ENCODE measurements at regions not wholly inside any gene's neighbourhood (a gene's known extent, or its start where the extent isn't known, plus 50 kb on each side); places are given as distances from the start of the nearest gene placed in this dataset.
"Not testable (repeated sequence)": the region's sequence is repeated elsewhere in the genome, so short reads cannot be mapped to it uniquely, and the experiment has no call there.

DNA sequence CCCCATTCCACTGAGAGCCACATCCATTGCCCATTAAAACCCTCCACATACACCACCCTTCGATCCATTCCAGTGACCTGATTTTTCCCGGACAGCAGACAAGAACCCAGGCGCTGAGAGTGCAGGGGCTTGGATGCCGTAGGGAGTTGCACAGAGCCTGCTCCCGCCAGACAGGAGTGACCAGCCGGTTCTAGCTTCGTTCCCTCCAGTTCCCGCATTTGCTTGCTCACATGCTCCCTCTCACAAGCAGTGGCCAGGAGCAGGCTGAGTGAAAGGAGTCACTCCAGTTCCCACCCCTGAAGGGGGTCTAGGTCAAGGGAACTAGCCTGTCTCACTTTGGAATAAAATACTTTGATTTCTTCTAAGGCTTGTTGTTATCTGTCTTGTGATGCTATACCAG, 119.5 kb downstream of the SKIDA1 start:
- no peak for DNase-seq (ENCODE audit: low read depth)

DNA sequence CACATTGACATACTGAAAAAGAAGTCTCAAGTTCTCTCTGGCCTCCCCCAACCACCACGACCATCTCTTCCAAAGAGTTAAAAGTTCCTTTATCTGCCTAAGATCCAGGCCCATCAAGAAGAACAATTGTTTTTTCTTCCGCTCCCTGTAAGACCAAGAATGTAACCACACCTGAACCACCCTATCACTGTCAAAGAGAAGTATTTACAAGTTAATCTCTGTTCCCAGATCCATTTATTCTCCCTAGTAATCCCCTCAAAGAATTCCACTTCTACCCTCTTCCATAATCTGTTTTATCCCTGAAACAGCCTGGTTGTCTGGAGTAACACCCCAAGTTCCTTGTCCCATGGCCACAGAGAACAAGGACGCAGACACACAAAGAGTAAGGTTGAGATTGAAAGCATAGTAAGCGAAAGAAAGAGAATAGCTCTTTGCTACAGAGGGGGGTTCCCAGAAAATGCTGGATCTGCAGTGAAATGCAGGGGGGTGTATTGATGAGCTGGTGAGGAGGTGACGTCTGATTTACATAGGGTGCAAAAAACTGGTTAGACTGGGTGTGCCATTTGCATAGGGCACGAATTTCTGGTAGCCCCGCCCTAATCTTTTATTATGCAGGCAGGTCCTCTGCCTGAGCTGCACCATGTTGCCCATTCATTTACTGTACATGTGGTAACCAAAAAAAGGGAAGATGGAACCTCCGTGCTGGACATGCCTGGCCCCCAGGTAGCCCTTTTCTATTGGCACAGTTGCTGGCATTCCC, 122.0 kb downstream of the SKIDA1 start:
- no peak for DNase-seq (ENCODE audit: low read depth)

DNA sequence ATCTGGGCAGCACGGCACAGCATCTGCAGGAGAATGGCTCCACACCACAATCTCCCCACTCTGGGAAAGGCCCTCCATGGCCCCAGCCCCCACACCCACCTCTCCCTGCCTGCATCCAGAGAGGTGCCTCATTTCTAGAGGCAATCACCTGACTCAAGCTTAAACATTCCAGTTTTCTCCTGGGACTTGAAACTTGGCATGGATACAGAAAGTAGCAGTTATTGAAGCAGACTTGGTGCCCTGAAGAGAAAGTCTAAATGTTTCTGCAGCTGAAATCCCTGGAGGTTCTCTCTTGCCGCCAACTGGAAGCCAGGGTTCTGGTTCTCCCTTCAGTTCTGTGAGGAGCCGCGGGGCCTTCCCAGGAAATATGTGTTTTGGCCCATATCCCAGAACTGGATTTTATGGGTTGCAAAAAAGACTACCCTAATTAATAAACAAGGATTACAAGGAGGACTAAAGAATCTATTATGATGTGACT, 122.8 kb downstream of the SKIDA1 start:
- DNase-seq (ENCODE audit: low read depth) = no peak

DNA sequence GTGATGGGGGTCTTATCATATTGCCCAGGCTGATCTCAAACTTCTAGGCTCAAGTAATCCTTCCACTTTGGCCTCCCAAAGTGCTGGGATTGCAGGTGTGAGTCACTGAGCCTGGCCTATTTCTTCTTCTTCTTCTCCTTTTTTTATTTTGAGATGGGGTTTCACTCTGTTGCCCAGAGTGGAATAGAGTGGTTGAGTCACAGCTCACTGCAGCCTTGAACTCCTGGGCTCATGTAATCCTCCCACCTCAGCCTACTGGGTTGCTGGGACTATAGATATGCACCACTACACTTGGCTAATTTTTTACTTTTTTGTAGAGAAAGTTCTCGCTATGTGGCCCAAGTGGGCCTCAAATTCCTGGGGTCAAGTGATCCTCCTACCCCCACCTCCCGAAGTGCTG, 124.3 kb downstream of the SKIDA1 start:
- no peak for DNase-seq (ENCODE audit: low read depth)

DNA sequence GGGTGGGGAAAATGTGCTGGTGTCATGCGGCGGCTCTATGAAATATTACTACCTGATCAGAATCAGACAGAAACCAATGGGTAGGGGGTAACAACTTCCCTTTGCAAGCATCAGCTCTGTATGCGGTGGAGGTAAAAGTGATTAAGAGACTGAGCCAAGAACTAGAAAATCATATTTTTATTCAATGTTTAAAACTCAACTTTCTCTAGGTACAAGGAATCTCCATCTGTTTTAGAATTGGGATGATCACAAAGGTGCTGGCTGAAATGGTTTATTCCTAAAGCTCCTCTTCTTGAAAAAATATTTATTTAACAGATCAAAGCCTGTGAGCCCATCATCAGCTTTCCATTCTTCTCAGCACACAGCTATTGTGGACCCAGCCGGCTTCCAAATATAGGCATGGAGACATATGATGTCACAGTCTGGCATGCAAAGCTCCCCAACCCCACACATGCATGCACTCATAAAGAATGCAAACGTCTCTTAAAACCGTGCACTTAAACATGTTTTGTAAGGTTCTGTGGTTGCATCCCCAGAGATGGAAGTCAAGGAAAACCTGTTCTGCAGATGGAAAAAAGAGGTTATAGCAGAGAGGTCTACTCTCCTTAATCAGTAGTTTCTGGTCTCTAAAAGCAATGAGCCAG, 126.0 kb downstream of the SKIDA1 start:
- peak; percentile 44 for DNase-seq (ENCODE audit: low read depth)

DNA sequence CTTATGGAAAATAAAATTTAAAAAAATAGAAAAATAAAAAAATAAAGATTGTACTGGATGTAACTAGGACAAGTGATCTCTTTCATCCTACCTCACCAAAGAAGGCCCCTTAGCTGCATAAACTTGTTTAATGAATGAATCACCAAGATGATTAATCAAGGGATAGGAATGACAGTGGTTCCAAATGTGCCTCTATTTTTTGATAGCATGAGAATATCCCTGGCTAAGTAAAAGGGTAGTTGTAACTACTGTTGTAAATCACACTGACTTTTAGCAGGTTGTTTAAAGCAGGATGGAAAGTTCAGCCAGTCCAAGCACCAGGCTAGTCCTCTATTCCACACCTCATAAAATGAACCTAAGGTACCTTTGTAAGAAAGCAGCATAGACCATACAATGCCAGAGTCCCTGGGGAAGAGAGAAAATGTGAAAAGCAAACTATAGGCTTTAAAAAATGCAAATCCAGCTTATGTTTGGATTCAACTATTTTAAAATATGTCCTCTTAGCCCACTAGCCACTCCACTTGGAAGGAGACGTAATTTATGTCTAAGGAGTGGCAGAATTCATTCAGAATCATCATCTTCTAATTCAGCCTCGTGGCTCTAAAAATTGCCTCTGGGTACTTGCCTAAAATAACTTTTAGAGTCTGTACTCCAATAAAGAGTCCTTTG, 126.8 kb downstream of the SKIDA1 start:
- DNase-seq (ENCODE audit: low read depth) = peak; percentile 24

DNA sequence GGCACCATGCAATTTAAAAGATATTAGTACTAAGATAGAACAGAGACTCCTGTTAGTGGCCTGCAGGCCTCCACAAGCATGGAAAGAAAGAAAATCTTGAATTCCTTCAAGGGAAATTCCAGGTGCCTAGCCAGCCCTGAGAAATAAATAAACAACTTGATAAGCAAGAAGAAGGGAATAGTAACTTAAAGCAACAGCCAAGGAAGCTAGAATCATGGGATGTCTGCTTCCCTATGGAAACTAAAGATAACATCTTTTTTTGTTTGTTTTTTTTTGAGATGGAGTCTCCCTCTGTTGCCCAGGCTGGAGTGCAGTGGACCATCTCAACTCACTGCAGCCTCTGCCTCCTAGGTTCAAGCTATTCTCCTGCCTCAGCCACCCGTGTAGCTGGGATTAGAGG, 128.6 kb downstream of the SKIDA1 start:
- DNase-seq (ENCODE audit: low read depth) = no peak

DNA sequence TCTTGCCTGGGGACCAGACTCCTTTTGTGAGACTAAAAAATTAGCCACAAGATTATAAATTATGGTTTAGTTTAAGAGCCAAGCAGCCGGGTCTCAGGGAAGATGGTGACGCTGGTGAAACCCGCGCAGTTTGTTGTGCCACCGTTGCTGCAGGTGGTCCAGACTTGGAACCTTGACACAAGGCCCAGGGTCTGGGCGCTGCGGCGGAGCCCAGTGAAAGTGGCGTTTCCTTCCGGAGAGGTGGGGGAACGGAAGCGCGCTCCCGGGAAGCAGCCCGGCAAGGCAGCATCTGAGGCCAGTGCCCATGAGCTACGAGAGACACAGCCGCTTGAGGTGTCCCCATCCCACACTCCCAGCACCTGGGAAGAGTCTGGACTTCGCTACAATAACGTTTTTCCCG, 131.6 kb downstream of the SKIDA1 start:
- no peak for DNase-seq (ENCODE audit: low read depth)

DNA sequence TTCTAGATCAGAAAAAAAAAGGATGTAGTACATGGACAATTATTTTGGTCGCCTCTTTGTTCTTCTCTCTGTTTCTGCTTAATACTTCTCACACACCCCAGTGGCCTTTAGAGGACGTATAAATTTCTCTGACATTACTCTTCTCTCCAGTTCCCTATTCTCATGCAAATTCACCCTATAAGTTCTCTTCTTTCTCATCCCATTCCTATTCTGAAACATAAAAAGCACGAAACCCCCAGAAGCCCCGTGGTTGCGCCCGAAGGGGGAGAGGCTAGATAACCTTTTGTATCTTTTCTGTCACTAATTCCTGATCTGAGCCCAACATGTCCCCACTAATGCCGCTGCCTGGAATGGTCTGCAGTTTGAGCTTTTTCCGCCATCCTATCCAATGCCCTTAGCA, 136.9 kb downstream of the SKIDA1 start:
- DNase-seq (ENCODE audit: low read depth) = no peak

DNA sequence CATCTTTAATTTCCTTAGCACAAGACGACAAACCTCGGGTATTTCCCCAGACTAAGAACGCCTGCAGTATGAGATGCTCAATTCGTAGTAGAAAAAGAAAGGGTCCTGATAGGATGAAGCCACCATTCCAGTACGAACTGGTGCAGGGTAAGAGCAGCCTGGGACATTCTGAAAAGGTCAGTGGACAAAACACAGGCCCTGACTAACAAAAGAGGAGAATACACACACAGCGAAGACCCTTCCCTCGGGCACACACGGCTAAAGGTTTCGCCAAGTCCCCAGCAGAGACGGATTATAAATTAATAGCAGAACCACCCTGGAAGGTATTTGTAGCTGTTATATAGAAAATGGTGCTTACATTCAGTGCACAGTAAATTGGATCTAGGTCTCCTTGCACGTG, 137.6 kb downstream of the SKIDA1 start:
- no peak for DNase-seq (ENCODE audit: low read depth)

DNA sequence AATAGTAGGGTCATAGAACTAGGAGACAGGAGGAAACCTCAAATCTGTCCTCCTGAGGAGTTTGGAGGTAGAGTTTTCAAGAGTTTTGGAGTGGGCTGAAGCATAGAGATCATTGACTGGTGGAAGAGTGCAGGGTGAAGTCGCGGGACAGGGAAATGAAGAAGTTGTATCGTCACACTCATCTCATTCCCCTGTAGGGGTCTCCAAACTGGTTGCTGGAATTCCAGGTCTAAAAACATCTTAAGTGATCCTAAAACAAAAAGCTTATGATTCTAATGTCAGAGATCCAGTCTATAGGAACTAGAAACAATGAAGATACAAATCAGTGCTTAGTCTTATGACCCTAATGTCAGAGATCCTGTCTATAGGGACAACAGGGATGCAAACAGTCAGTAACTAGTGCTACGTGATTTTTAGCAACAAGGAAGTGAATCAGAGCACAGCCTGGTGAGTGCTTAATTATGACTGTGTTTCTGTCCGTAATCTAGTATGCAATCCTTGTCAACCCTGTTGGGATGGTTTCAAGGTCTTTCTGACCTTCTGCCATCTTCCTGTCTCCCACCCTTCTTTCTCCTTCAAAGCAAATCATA, 139.4 kb downstream of the SKIDA1 start:
- no peak for DNase-seq (ENCODE audit: low read depth)

DNA sequence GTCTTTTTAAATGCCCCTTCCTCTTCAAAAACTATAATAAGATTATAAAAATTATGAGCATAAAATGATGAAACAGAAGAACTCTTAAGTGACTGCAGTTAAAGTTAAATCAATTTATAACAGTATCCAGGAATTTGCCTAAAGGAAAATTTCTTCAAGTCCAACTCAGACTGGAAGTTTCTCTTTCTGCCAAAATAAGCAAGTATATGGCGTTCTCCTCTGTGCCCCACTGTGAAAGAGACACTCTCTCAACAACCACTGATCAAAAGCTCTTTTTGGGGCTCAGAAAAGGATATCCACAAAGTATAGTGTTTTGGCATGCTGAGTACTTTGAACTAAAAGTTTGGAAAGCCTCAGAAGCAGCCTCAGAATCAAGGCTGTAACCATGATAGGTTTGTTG, 139.9 kb downstream of the SKIDA1 start:
- DNase-seq (ENCODE audit: low read depth) = no peak

DNA sequence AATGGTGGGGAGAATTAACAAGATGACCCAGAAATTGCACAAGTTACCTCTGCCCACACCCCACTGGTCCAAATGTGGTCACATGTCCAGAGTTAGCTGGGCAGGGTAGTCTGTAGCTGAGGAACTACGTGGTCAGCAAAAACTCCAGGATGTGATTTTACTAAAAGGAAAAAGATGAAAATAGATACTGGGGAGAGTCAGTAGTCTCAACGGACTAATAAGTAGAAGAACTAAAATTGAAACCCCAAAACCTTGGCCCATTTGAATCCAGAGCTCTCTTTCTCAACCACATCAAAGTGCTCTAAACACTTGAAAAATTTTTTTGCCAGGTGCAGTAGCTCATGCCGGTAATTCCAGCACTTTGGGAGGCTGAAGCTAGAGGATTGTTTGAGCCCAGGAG, 146.3 kb downstream of the SKIDA1 start:
- DNase-seq (ENCODE audit: low read depth) = no peak

DNA sequence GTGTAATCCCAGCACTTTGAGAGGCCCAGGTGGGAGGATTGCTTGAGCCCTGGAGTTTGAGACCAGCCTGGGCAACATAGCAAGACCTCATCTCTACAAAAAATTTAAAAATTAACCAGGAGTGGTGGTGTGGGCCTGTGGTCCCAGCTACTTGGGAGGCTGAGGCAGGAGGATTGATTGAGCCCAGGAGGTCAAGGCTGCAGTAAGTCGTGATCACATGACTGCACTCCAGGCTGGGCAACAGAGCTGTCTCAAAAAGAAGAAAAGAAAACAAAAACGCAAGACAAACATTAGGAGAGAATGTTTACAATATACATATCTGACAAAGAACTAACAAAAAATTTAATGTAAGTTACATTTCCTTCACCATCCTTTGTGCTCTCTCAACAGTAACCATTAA, 150.2 kb downstream of the SKIDA1 start:
- DNase-seq (ENCODE audit: low read depth) = not testable (repeated sequence)

DNA sequence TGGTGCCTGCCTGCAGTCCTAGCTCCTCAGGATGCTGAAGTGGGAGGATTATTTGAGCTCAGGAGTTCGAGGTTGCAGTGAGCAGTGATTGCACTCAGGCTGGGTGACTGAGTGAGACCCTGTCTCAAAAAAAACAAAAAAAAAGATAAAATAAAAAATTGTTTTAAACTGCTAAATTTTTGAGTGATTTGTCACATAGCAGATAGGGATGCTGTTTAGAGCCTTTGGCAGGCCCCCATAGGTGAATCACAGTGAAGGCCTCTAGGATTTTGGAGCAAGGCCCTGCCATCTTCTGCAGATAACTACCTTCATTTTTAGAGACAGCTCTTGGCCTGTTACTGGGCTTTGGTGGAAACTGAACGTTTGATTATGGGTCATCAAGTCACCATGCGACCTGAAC, 151.6 kb downstream of the SKIDA1 start:
- not testable (repeated sequence) for DNase-seq (ENCODE audit: low read depth)

DNA sequence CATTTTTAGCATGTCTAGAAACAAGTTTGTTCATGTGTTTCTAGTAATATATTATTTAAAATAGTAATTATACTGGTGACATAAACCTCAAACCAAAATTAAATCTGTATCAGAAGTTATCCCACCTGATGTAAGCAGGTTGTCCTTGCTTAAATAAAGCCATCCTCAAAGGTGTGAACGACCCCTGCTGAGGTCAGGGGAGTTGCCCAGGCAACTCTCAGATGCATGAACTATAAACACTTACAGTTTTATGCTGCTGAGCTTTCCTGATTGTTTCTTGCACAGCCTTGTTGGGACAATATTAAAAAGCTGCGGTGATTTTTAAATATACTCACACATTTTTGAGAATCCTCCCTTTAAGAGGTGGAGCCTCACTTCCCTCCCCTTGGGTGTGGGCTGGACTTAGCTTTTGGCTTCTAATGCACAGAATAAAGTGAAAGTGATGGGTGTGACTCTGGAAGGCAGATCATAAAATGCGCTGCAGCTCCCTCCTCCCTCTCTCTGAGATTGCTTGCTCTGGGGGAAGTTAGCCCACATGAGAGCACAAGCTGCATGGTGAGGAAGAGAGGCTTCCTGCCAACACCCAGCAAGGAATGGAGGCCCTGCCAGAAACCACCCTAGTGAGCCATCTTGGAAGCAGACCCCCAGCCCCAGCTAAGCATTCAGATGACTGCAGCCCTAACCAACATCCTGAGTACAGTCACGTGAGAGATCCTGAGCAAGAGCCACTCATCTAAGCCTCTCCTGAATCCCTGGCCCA, 152.7 kb downstream of the SKIDA1 start:
- DNase-seq (ENCODE audit: low read depth) = peak; percentile 54

DNA sequence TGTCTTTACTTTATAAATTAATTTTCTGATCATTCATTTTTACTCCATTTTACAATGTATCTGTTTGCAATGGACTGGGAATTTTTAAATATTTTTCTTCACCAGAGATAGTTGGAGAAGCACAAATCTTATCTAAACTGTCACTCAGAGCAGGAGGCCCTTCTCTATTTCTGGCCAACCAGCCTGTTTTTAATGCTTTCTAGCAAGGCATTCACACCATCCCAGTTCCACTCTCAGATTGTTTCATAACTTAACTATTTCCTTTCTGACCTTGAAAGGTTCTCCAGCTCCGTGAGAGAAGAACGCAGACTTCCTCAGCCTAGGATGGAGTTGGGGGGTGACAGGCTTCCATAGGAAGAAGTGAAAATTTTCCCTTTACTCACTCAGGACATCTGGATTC, 155.8 kb downstream of the SKIDA1 start:
- DNase-seq (ENCODE audit: low read depth) = no peak

DNA sequence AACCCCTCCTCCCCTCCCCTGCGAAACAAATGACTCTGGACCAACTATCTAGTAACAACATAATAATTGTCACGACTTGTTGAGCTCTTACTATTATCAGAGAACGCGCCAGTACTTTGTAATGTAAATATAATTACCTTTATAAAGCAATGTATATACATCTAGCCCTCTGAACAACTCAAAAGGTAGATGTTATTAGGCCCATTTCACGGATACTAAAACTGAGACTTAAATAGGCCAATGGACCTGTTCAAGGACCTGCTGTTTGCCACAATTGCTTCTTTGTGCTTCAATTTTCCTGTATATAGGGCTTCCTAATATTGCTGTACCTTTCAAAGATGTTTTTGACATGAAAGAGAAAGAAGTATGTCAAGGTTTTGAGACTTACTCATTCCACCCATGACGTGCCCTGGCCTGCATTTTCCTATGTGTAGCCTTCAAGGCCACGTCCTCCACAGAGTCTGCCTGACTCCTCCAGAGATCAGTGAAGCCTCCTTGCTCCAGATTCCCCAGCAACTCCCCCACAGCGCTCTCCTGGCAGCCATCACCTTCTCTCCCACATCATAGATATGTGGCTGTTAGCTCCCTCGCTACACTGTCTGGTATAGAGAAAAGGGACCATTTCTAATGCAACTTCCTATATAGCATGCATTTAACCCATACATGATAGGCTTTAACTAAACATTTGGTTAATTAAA, 156.6 kb downstream of the SKIDA1 start:
- DNase-seq (ENCODE audit: low read depth) = no peak

DNA sequence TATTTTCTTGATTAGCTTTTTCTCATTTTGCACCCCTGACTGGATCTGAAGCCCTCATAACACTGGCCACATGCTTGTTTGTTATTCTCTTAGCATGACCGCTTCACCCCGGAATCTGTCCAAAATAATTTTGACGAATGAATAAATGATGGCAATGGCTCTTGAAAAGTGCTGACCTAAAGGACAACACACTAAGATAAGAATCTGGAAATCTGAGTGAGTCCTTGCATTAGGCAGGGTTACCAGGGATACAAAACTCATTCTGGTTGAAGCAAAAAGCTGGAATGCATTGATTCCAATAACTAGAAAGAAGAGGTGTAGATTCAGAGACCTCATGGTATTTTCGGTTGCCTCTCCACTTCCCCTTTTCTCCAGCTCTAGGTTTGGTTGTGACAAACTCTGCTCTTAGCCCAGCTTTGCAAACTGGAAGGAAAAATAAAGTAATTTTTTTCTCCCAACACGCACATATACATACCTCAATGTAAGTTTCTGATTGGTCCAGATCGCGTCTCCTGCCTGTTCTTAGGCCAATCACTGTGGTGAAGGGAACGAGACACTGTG, 157.4 kb downstream of the SKIDA1 start:
- no peak for DNase-seq (ENCODE audit: low read depth)

DNA sequence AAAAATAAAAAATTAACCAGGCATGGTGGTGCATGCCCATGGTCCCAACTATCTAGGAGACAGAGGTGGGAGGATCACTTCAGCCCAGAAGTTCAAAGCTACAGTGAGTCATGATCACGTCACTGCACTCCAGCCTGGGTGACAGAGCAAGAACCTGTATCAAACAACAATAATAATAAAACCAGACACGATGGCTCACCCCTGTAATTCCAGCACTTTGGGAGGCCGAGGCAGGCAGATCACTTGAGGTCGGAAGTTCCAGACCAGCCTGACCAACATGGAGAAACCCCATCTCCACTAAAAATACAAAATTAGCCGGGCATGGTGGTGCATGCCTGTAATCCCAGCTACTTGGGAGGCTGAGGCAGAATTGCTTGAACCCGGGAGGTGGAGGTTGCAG, 159.4 kb downstream of the SKIDA1 start:
- peak; percentile 25 for DNase-seq (ENCODE audit: low read depth)
